GM10248 (cell line): ENCODE measurements at regions not wholly inside any gene's neighbourhood (a gene's known extent, or its start where the extent isn't known, plus 50 kb on each side); places are given as distances from the start of the nearest gene placed in this dataset.
"Not testable (repeated sequence)": the region's sequence is repeated elsewhere in the genome, so short reads cannot be mapped to it uniquely, and the experiment has no call there.

Experiments used
- CTCF ChIA-PET: fragments of 300-600 bp; sonication (Branson Sonifier 250); formaldehyde crosslinking; extraction: SDS; loops from one replicate; lab custom pipeline; 2021; ENCODE audit warnings: antibody characterized with exemption; lab: Yijun Ruan, JAX
- POLR2A ChIA-PET: fragments of 350-650 bp; sonication (Branson Sonifier 250); formaldehyde crosslinking; extraction: SDS; loops from one replicate; lab custom pipeline; 2020; ENCODE audit warnings: antibody characterized with exemption; lab: Yijun Ruan, JAX
- DNase-seq: peaks from one replicate; pipeline ENCODE4 v3.0.0; 2012; ENCODE audit errors: extremely low spot score
- CTCF ChIP-seq: IDR thresholded peaks from 2 replicates; pipeline ENCODE4 v1.5.1; 2012; ENCODE audit warnings: mild to moderate bottlenecking, low read depth; ENCODE audit errors: extremely low read depth, missing control alignments, control extremely low read depth

DNA sequence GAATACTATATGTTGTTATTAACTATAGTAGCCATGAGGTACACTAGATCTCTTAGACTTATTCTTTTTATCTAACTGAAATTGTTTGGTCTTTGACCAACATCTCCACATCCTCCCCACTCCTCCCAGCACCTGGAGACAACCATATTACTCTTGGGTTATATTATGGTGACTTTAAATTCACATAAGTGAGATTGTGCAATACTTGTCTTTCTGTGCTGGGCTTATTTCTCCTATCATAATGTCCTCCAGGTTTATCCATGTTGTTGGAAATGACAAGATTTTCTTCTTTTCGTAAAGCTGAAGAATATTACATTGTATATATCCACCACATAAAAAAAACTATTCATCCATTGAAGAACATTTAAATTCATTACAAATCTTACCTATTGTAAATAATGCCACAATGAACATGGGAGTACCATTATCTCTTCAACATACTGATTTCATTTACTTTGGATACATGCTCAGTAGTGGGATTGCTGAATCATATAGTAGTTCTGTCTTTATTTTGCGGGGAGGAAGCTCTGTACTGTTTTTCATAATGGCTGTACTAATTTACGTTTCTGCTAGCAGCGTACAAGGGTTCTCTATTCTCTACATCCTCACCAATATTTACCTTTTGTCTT is 159.2 kb upstream of the SCN7A start:
- POLR2A ChIA-PET, result no interaction called here
- no peak for DNase-seq
- CTCF ChIA-PET, result no interaction called here
- TF ChIP-seq CTCF, result no peak

DNA sequence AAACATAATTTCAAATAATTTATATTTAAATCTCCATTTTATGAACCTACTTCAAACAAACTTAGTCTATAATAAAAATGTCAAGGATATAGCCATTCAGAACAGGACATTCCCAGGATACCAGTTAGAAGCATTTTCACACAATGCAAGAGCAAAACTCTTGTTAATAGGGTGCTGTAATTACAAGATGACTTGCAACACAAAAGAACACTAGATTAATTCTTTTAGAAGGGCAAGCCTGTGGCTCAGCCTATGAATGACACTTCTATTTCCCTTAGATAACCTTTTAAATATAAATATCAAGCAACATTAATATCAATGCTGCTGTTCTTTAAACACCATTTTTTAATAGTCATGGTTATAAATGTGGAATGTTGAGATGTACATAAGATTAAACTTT is 157.9 kb upstream of the SCN7A start:
- TF ChIP-seq CTCF, result no peak
- POLR2A ChIA-PET, result no interaction called here
- DNase-seq, result no peak
- CTCF ChIA-PET, result no interaction called here

GRCh38 chr2:166651080-166651675 is 157.1 kb upstream of the SCN7A start:
- CTCF ChIA-PET, result interaction anchor here (1.4 kb wide), 1 partner anchor 13 kb away, joined by 3 read pairs; no protein-coding TSS in a partner anchor
- no peak for DNase-seq
- TF ChIP-seq CTCF, result no peak
- POLR2A ChIA-PET, result no interaction called here

- ChIA-PET POLR2A (no interaction called here), CTCF (interaction anchor here (1.0 kb wide), 1 partner anchor 18 kb away, joined by 3 read pairs; no protein-coding TSS in a partner anchor)
- no peak for DNase-seq
- TF ChIP-seq CTCF, result no peak
These were observed 153.9 kb upstream of the SCN7A start for GRCh38 chr2:166647935-166648334.

DNA sequence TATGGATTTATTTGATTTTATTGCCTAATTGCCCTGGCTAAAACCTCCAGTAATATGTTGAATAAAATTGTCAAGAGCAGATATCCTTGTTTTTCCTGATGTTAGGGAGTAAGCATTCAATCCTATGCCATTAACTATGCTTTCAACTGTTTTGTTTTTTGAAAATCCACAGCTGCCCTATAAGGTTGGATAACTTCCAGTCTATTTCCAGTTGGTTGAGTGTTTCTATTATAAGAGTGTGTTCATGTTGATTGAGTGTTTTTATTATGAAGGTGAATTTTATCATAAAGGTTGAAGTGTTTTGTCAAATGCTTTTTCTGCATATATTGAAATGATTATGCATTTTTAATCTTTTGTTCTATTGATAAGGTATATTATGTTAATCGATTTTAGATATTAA is 149.9 kb upstream of the SCN7A start:
- no peak for DNase-seq

GRCh38 chr2:166641516-166641915 is 147.5 kb upstream of the SCN7A start:
- not testable (repeated sequence) for DNase-seq
- CTCF ChIA-PET, result interaction anchor here (1.0 kb wide), 1 partner anchor 27 kb away, joined by 3 read pairs; no protein-coding TSS in a partner anchor

More for the DNA sequence above, 149.9 kb upstream of the SCN7A start:
- no peak for TF ChIP-seq CTCF
- POLR2A ChIA-PET, result no interaction called here
- CTCF ChIA-PET, result no interaction called here

DNA sequence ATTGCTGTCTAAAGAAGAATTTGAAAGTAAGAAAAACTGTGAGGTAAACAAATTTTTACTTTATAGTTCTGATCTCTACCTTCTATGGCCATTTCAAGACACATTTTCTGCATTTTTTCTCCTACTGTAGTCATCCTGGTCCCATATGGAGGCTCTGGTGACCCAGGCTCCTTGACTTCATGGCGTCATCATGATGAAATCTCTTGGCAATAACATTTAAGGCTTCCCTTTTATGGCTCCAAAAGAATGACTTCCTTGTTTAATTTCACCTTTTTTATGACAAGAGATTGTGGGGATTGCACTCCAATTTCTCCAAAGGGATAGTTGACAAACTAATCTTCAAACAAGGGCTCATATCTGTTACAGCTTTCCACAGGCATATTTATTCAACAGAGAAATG is 143.0 kb upstream of the SCN7A start:
- DNase-seq, result no peak
- CTCF ChIA-PET, result no interaction called here
- TF ChIP-seq CTCF, result no peak
- POLR2A ChIA-PET, result no interaction called here

More at GRCh38 chr2:166641516-166641915, 147.5 kb upstream of the SCN7A start:
- POLR2A ChIA-PET, result not testable (repeated sequence)
